Glomerular endothelial cell (primary cell): ENCODE measurements at regions not wholly inside any gene's neighbourhood (a gene's known extent, or its start where the extent isn't known, plus 50 kb on each side); places are given as distances from the start of the nearest gene placed in this dataset.
"Not testable (repeated sequence)": the region's sequence is repeated elsewhere in the genome, so short reads cannot be mapped to it uniquely, and the experiment has no call there.

Source experiments
- DNase-seq: peaks from one replicate; pipeline ENCODE4 v3.0.0-alpha.2; 2011; ENCODE audit warnings: low read depth, low spot score; ENCODE audit errors: extremely low read depth

DNA sequence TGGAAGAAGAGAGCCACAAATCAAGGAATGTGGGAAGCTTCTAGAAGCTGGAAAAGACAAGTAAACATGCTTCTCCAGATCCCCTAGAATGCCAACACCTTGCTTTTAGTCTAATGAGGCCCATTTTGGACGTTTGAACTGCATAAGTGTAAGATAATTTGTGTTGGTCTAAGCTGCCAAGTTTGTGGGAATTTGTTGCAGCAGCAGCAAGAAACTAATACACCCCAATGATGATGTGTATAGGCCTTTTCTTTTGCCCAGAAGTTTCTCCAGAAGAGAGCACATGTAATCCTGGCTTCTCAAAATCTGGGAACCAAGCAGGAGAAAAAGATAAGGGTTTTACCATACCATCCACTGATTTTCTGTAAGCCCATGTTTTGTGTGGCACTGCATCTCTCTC, 96.1 kb upstream of the DPT start:
- no peak for DNase-seq

GRCh38 chr1:168825820-168826219, 96.8 kb upstream of the DPT start:
- DNase-seq, result no peak

- no peak for DNase-seq
These were observed 97.3 kb upstream of the DPT start for GRCh38 chr1:168826269-168826668.

DNA sequence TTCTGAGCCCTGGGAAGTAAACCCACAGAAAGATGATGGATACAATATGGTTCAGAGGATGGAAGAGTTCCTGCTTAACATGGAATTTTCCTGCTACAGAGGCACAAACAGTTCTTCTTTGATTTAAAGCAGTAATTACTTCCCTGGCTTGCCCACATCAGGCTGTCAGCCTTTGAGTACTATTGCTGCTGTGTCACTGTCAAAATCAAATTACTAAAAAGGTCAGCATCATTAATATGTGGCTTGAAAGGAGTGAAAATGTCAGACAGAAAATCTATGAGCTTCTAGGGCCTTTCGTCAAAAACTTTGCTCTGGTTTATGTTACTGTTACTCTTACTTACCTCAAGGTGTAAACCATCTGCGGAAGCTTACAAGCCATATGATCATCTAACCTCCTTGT, 98.6 kb upstream of the DPT start:
- no peak for DNase-seq

GRCh38 chr1:168829876-168830275, 100.9 kb upstream of the DPT start:
- DNase-seq, result no peak

DNA sequence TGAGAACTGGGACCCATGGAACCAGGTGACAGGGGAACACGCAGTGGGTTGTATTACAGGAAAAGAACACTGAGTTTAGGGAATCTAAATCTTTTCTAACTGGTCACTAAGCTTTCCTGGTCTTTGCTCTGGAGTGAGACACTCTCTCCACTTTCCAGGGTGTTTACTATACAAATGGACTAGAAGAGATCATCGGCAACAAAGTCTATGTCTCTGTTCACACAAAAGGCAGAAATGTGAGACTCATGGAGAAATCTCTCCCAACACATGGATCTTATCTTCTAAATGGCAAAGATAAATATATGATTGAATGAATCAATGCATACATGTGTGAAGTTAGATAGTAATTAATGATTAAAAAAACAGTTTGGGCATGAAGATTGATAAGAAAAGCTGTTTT, 101.6 kb upstream of the DPT start:
- DNase-seq, result no peak

GRCh38 chr1:168832661-168833060, 103.7 kb upstream of the DPT start:
- no peak for DNase-seq

- DNase-seq, result no peak
These were observed 104.4 kb upstream of the DPT start for GRCh38 chr1:168833362-168833761.

GRCh38 chr1:168833801-168834224, 104.8 kb upstream of the DPT start:
- DNase-seq, result no peak

- DNase-seq, result no peak
These were observed 105.3 kb upstream of the DPT start for GRCh38 chr1:168834225-168834872.

DNA sequence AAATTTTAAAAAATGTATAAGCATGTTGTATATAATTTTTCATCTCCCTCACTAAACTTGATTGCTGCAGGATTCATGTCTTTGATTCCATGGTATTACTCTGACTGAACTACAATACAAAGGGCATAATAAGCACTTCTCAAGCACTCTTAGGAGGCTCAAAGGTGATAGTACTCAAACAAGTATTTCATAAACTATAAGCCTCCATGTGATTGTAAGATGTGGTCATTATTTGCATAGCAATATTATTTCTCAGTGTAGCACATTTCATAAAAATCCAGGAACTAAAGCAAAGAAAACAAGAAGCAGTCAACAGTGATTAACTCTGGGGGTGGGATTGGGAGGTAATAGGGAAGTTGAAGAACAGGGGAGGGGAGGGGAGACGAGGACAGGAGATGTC, 106.2 kb upstream of the DPT start:
- DNase-seq, result no peak

DNA sequence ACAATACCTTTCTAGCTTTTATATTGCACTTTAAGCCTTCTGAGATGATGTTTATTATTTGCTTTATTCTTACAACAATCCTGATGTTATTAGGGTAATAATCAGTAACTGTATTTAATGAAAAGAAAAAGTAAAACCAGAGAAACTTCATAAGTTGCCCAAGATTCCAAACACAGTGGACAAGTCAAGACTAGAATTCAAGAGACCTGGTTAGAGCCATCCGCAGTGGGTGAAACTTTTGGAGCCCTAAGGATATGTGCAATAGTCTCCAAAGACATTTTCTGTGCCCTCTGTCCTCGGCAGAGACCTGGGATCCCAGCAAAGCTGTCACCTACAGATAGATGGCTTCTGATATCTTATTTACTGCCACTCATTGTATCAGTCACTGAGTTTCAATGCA, 106.8 kb upstream of the DPT start:
- DNase-seq, result no peak

DNA sequence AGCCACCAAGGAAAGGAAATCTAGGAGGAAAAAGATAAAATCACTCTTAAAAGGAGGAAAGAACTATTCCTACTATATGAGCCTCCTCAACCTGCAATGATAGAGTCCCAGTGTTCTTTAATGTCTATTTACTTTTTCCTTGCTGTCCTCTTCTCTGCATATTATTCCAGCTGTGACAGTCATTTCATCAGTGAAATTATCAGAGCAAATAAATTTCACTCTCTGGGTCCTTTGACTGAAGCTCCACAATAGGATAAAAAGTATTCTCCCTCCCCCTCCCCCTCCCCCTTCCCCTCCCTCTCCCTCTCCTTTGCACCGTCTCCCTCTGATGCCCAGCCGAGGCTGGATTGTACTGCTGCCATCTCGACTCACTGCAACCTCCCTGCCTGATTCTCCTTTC, 107.5 kb upstream of the DPT start:
- DNase-seq, result no peak

GRCh38 chr1:168837230-168837629, 108.2 kb upstream of the DPT start:
- not testable (repeated sequence) for DNase-seq

GRCh38 chr1:168842306-168842705, 113.3 kb upstream of the DPT start:
- no peak for DNase-seq

DNA sequence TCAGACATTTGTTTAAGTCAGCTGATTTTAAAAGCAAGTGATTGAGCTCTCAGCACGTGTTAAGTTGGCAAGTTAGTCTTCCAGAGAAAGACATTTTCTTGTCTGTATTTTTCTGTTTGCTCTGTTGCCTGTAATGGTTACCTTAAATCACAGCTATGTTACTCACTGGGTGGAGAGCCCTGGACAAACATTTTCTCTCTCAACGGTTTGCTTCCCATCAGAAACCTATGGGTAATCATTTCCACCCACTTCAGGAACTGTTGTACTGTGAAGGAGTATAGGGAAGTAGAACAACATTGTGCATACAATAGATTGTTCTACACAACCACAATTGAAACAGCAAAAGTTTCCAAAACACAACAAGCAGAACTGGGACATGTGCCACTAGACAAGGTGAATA, 113.9 kb upstream of the DPT start:
- DNase-seq, result no peak

DNA sequence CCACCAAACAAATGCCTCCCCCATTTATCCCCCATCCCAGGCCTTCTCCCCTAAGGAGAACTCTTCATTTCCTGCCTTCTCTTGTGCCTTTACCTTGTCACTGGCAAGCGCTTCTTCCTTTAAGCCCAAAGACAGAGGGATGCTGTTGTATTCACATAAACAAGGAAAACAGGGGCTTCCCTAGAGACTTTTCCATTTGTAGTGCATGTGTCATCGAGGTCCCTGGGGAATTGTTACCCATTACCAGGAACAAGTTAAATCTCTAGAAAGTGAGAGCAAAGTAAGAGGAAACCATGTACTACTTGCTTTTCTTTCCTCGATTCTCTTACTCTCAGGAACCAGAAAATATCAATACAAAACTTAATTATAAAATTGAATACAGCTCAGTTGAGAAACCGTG, 114.4 kb upstream of the DPT start:
- no peak for DNase-seq

GRCh38 chr1:168843950-168844349, 114.9 kb upstream of the DPT start:
- DNase-seq, result no peak

GRCh38 chr1:168845140-168845539, 116.1 kb upstream of the DPT start:
- DNase-seq, result no peak

GRCh38 chr1:168848051-168848450, 119.0 kb upstream of the DPT start:
- no peak for DNase-seq

GRCh38 chr1:168861421-168862004, 132.5 kb upstream of the DPT start:
- no peak for DNase-seq

DNA sequence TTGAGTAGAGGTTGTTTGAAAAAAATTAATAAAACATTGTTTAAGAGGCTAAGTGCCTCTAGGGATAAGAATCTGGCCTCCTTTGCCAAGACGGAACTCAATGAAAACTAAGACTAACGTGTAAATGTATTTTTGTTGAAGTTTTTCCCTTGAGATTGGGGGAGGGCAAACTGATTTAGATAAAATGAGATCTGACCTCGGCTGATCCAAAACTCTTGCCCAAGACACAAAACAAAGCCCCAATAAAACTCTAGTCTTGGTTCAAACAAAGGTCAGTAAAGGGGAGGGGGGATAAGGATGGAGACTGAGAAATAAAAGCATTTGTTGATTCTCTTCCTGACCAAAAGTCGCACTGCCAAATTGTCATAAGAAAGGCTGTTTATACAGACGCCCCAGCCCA, 134.8 kb upstream of the DPT start:
- no peak for DNase-seq

- no peak for DNase-seq
These were observed 135.3 kb upstream of the DPT start for GRCh38 chr1:168864266-168864665.
